ENCODE measurements at regions not wholly inside any gene's neighbourhood (a gene's known extent, or its start where the extent isn't known, plus 50 kb on each side); places are given as distances from the start of the nearest gene placed in this dataset.

GRCh38 chr7:18109762-18110161 lies 82.1 kb upstream of the PRPS1L1 start:
- TF ChIP-seq CEBPB (IDR thresholded peaks at IDR 0.05; ENCODE audit: borderline replicate concordance in 1 of 2, low read depth in 2 of 2, low read length in 2 of 2) (no peak), TAF1 (IDR thresholded peaks at IDR 0.05; ENCODE audit: borderline replicate concordance, low read depth, low read length) (no peak), MAX (IDR thresholded peaks at IDR 0.05; ENCODE audit: low read depth, low read length) (no peak), SP1 (IDR thresholded peaks at IDR 0.05; ENCODE audit: low read depth, low read length) (no peak)
